VCaP (cell line): ENCODE measurements at regions not wholly inside any gene's neighbourhood (a gene's known extent, or its start where the extent isn't known, plus 50 kb on each side); places are given as distances from the start of the nearest gene placed in this dataset.

Experiments used
- H3K27ac ChIP-seq: fragments of 450-650 bp; 2 replicates; pipeline ENCODE4 v1.5.1; 2017
- CTCF ChIP-seq: fragments of 450-650 bp; conservative IDR thresholded peaks from 2 replicates; pipeline ENCODE4 v1.5.1; 2017; ENCODE audit warnings: mild to moderate bottlenecking, moderate library complexity

DNA sequence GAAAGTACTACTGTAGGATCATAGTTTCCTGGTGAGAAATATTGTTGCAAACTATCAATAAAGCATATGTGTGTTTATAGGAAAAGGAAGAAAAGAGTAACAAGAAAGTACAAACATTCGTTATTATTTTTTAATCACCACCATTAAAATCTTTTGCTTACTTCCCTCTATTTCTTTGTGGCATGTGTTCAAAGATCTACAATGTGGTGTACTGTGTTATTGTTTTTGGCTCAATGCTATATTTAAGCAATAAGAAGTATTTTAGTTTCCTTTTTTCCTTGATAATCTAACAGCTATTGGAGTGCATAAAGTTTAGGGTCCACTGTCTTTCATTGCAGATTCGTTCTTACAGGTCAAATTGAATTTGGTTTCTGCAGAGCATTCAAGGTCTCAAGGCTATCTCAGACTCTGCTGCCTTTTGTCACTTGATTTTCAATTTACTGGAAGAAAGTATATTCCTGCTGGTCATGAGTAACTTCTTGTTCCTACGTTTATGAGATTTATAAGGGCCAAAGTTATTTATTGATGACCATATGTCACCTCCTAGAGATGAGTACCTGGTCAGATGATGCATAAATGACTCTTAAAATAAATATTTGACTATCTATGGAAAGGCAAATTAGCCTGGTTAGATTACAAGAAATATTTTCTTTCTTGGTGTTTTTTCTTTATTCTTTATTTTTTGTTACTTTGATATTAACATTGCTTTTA lies 323.0 kb downstream of the TMEM167A start:
- H3K27ac ChIP-seq: no peak overlapping the region
- TF ChIP-seq CTCF: no peak

GRCh38 chr5:82753374-82753773 lies 323.8 kb downstream of the TMEM167A start:
- no peak overlapping the region for H3K27ac ChIP-seq
- no peak for TF ChIP-seq CTCF

GRCh38 chr5:82749461-82749820 lies 327.8 kb downstream of the TMEM167A start:
- TF ChIP-seq CTCF: no peak
- H3K27ac ChIP-seq: no peak overlapping the region

DNA sequence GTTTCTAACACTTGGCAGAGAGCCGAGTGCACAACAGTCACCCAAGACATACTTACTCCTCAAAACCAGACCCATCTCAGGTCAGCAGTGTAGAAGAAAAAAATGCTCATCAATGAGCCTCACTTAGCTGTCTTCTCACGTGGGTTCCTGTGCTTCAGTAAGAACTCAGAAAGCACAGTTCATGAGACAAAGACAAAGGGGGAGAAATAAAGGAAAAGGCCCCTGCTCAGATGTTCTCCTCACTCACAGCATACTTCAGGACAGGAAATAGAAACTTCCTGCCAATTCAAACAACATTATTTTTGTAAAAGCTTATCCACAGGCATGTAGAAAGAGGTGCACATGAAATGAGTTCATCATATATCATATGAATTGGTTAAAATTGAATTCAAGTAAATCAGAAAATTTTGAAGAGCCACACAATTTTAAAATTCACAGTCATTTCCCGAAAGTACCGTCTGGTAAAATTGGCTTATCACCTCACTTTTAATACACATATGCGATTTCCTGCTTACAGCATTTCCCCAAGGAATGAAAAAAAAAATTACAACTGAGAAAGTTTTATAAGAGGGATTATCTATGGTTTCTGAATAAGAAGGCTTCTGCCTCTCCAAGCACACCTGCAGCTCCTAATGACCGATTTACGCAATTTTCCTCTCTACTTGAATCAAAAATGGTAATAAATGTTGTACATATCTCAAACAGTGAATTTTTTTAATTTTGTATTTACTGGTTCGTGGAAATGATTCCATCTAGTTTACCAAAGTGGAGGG lies 328.3 kb downstream of the TMEM167A start:
- no peak for TF ChIP-seq CTCF
- no peak overlapping the region for H3K27ac ChIP-seq

DNA sequence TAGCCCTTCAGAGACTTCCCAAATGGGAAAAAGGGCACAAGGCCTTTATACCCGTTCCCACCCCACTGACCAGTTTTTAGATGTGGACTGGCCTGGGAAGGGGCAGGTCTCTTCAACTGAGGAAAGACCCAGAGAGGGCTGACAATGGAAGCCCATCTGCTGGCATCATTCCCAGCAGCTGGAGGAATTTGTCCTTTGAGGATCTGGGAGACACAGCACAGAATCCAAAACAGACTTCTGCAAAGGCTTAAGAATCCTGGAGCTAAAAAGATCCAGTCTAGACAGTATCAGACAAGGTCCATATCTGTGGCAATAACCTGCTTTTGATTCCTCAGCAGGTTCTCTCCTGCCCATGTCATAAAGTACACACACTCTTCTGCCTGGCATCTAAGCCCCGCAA lies 329.2 kb downstream of the TMEM167A start:
- H3K27ac ChIP-seq: no peak overlapping the region
- TF ChIP-seq CTCF: no peak

DNA sequence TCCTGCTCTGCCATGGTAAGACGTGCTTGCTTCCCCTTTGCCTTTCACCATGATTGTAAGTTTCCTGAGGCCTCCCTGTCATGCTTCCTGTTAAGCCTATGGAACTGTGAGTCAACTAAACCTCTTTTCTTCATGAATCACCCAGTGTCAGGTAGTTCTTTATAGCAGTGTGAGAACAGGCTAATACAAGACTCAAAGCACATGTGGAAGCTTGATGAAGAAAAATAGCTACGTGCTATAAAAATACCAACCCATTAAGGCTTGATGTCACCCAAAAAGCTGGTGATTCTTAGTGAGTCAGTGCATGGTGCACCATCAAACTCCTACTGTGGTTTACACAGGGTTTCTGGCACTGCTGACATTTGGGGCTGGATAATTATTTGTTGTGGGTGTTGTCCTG lies 332.2 kb downstream of the TMEM167A start:
- no peak for TF ChIP-seq CTCF
- H3K27ac ChIP-seq: no peak overlapping the region

GRCh38 chr5:82738681-82739269 lies 338.4 kb downstream of the TMEM167A start:
- no peak for TF ChIP-seq CTCF
- H3K27ac ChIP-seq: no peak overlapping the region
